Activated CD8-positive, alpha-beta T cell treated with anti-CD3 and anti-CD28 coated beads for 36 hours (primary cell): ENCODE measurements at regions not wholly inside any gene's neighbourhood (a gene's known extent, or its start where the extent isn't known, plus 50 kb on each side); places are given as distances from the start of the nearest gene placed in this dataset.
"Not testable (repeated sequence)": the region's sequence is repeated elsewhere in the genome, so short reads cannot be mapped to it uniquely, and the experiment has no call there.

ENCODE experiments used
- ATAC-seq: fragments of 200-7000 bp; cut with Tn5 transposase; one replicate; pipeline ENCODE4 v1.10.0; 2021; ENCODE audit warnings: mild to moderate bottlenecking, moderate library complexity
- CTCF ChIA-PET: fragments of 350-600 bp; sonication (Branson Sonifier 250); formaldehyde crosslinking; loops from one replicate; lab custom pipeline; 2021; ENCODE audit warnings: antibody characterized with exemption; lab: Charles Lee
- POLR2A ChIA-PET: fragments of 350-600 bp; sonication (Branson Sonifier 250); formaldehyde crosslinking; loops from one replicate; lab custom pipeline; 2021; ENCODE audit warnings: antibody characterized with exemption; lab: Charles Lee
- DNase-seq: peaks from one replicate; pipeline ENCODE4 v3.0.0-alpha.2; 2020
- H3K27ac Mint-ChIP-seq: one replicate; pipeline ENCODE4 v1.8.0; 2021; ENCODE audit warnings: mild to moderate bottlenecking, mixed read lengths
- H3K27me3 Mint-ChIP-seq: one replicate; pipeline ENCODE4 v1.8.0; 2021; ENCODE audit warnings: mixed read lengths
- H3K36me3 Mint-ChIP-seq: one replicate; pipeline ENCODE4 v1.8.0; 2021; ENCODE audit warnings: low read depth, mixed read lengths
- H3K4me1 Mint-ChIP-seq: one replicate; pipeline ENCODE4 v1.8.0; 2021; ENCODE audit warnings: low read depth, mixed read lengths
- H3K4me3 Mint-ChIP-seq: one replicate; pipeline ENCODE4 v1.8.0; 2021; ENCODE audit warnings: mild to moderate bottlenecking, moderate library complexity, mixed read lengths
- H3K9me3 Mint-ChIP-seq: one replicate; pipeline ENCODE4 v1.8.0; 2021; ENCODE audit warnings: mixed read lengths
- intact Hi-C: fragments of 100-400 bp; cut with micrococcal nuclease; formaldehyde crosslinking; loops from one replicate; pipeline ENCODE4 v1.10.0; 2022
- TF ChIP-seq, protein P1 (sequence below): fragments of 200-600 bp; IDR thresholded peaks from one replicate; pipeline ENCODE4 v1.8.0; 2022; ENCODE audit warnings: antibody characterized with exemption, mild to moderate bottlenecking

DNA sequence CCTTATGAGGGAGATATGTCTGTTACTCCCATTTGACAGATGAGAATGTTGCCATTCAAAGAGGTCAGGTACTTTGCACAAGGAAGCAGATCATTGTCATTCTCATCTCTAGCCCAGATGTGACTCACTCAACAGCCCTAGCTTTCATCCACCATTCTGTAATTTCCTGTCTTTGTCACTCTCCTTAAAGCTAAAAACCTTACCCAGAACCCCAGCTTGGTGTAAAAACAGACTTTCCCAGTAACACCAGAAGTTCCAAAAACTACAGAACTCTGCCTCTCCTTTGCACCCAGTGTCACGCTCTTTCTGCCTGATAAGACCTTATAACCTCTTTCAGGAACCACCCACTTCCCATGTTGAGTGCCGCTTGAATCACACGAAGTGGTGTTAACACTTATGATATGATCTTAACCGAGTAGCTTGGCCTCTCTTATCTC lies 89.1 kb upstream of the SP4 start:
- peak; percentile 93 for ATAC-seq
- CTCF ChIA-PET: interaction anchor here (1.1 to 2.9 kb wide), 6 partner anchors 9 to 88 kb away, joined by 3 to 13 read pairs (median 4); no protein-coding TSS in a partner anchor
- peaks cover 19% of the 10 kb centered on the region for H3K9me3 Mint-ChIP-seq
- H3K4me1 Mint-ChIP-seq: peaks cover 47% of the 10 kb centered on the region
- TF ChIP-seq, protein P1, sequence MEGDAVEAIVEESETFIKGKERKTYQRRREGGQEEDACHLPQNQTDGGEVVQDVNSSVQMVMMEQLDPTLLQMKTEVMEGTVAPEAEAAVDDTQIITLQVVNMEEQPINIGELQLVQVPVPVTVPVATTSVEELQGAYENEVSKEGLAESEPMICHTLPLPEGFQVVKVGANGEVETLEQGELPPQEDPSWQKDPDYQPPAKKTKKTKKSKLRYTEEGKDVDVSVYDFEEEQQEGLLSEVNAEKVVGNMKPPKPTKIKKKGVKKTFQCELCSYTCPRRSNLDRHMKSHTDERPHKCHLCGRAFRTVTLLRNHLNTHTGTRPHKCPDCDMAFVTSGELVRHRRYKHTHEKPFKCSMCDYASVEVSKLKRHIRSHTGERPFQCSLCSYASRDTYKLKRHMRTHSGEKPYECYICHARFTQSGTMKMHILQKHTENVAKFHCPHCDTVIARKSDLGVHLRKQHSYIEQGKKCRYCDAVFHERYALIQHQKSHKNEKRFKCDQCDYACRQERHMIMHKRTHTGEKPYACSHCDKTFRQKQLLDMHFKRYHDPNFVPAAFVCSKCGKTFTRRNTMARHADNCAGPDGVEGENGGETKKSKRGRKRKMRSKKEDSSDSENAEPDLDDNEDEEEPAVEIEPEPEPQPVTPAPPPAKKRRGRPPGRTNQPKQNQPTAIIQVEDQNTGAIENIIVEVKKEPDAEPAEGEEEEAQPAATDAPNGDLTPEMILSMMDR: no peak
- H3K36me3 Mint-ChIP-seq: peaks cover 23% of the 10 kb centered on the region
- DNase-seq: peak; percentile 86
- H3K27me3 Mint-ChIP-seq: no peaks in the 10 kb centered on the region
- intact Hi-C loops: loop anchor here (2.0 to 5.0 kb wide), 2 partner anchors 14 to 34 kb away; no protein-coding TSS in a partner anchor
- peak overlapping the region; percentile 22 for H3K4me3 Mint-ChIP-seq
- H3K27ac Mint-ChIP-seq: peak overlapping the region; percentile 95
- POLR2A ChIA-PET: interaction anchor here (1.0 to 1.9 kb wide), 5 partner anchors 10 to 88 kb away, joined by 3 to 14 read pairs (median 4); no protein-coding TSS in a partner anchor

DNA sequence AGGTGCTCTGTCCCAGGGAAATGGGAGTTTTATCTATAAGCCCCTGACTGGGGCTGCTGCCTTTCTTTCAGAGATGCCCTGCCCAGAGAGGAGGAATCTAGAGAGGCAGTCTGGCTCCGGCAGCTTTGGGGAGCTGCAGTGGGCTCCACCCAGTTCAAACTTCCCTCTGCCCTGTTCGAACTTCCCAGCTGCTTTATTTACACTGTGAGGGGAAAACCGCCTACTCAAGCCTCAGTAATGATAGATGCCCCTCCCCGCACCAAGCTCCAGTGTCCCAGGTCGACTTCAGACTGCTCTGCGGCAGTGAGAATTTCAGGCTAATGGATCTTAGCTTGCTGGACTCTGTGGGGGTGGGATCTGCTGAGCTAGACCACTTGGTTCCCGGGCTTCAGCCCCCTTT lies 83.0 kb upstream of the SP4 start:
- H3K4me3 Mint-ChIP-seq, ATAC-seq, H3K27ac Mint-ChIP-seq, POLR2A ChIA-PET, intact Hi-C loops, H3K27me3 Mint-ChIP-seq, CTCF ChIA-PET, DNase-seq: not testable (repeated sequence)
- H3K9me3 Mint-ChIP-seq: peaks cover 12% of the 10 kb centered on the region
- peaks cover 15% of the 10 kb centered on the region for H3K4me1 Mint-ChIP-seq
- peaks cover 15% of the 10 kb centered on the region for H3K36me3 Mint-ChIP-seq

DNA sequence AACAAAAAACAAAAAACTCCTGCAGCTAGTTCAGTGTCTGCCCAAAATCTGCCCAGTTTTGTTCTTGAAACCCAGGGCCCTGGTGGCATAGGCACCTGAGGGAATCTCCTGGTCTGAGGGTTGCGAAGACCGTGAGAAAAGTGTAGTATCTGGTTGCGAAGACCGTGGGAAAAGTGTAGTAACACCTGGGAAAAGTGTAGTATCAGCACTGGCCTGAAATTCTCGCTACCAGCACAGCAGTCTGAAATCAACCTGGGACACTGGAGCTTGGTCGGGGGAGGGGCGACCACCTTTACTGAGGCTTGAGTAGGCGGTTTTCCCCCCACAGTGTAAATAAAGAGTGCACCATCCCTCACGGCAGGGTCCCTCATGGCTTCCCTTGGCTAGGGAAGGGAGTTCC lies 82.5 kb upstream of the SP4 start:
- no peak overlapping the region for H3K27ac Mint-ChIP-seq

DNA sequence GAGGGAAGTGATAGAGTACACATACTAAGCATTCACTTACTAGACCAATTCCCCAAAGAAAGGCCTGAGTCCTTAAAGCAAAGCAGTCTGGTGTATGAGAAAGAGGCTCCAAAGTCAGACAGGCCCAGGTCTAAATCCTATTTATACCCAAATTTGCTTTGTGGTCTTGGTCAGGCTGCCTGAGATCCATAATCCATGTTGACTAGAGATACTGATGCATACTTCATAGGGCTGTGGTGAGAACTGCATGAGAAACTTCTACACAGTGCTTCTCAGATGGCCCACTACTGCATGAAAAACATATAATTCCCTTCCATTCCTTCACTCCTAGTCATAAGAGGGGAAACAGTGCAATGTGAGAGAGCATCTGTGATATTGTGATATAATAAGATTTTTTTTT lies 81.6 kb upstream of the SP4 start:
- H3K9me3 Mint-ChIP-seq: no peaks in the 10 kb centered on the region
- H3K27me3 Mint-ChIP-seq: no peaks in the 10 kb centered on the region
- TF ChIP-seq, protein P1: no peak
- DNase-seq (no peak), ATAC-seq (no peak)
- intact Hi-C loops: no loop called here
- H3K27ac Mint-ChIP-seq: no peak overlapping the region
- CTCF ChIA-PET: no interaction called here
- peaks cover 2% of the 10 kb centered on the region for H3K36me3 Mint-ChIP-seq
- H3K4me1 Mint-ChIP-seq: peaks cover 11% of the 10 kb centered on the region
- POLR2A ChIA-PET: interaction anchor here (0.9 kb wide), 1 partner anchor 82 kb away, joined by 3 read pairs; the partner anchor contains the start of gene SP4
- H3K4me3 Mint-ChIP-seq: no peak overlapping the region

More for the DNA sequence above, 82.5 kb upstream of the SP4 start:
- POLR2A ChIA-PET: interaction anchor here (0.9 kb wide), 1 partner anchor 83 kb away, joined by 3 read pairs; the partner anchor contains the start of gene SP4
- H3K4me3 Mint-ChIP-seq: no peak overlapping the region
- CTCF ChIA-PET: no interaction called here
- intact Hi-C loops: no loop called here
- ATAC-seq (no peak), DNase-seq (no peak)
- H3K36me3 Mint-ChIP-seq: peaks cover 11% of the 10 kb centered on the region
- TF ChIP-seq, protein P1: no peak
- H3K4me1 Mint-ChIP-seq: peaks cover 11% of the 10 kb centered on the region
- no peaks in the 10 kb centered on the region for H3K27me3 Mint-ChIP-seq
- peaks cover 7% of the 10 kb centered on the region for H3K9me3 Mint-ChIP-seq

DNA sequence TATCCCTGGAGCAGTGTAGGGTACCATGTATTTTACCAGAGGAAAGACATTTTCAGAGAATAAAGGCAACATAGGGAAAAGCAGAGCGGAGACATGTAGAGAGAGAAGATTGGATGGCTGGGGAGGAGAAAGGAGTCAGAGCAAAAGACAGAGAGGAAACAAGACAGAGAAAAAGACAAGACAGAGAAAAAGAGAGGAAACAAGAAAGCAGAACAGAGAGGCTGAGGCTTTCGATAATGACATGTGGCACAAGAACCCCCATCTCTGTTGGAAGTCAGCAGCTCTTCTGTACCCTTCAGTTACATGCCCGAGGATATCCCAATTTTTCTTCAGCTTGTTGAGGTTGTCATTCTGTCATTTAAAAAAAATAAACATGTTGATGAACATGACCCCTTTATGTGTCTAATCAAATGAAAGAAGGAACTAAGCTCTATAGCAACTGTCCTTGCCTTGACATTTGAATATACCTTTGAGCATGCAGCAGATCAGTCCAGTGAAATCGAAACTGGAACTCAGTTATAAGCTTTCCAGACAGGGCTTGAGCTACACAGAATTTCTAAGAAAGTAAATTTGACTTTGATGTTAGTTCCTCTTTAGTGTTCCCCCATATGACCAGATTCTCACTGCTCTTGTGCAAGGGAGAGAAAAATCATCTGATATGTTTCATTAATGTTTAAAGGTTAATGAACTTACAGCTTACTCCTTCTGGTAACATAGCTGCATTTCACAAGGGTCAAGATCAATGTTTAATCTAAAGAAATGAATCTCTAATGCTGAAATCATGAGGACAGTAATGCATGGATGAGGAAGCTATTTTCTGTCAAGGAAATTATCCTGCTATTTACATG lies 75.1 kb upstream of the SP4 start:
- CTCF ChIA-PET: interaction anchor here (0.8 to 2.5 kb wide), 4 partner anchors 11 to 74 kb away, joined by 3 to 13 read pairs (median 4); no protein-coding TSS in a partner anchor
- TF ChIP-seq, protein P1: no peak
- Mint-ChIP-seq H3K4me3 (peak overlapping the region; percentile 62), H3K27ac (peak overlapping the region; percentile 94), H3K27me3 (no peaks in the 10 kb centered on the region), H3K4me1 (peaks cover 55% of the 10 kb centered on the region), H3K36me3 (no peaks in the 10 kb centered on the region), H3K9me3 (peaks cover 7% of the 10 kb centered on the region)
- intact Hi-C loops: loop anchor here (2.0 to 5.0 kb wide), 3 partner anchors 14 to 90 kb away; partner anchors contain the start of gene SP4
- POLR2A ChIA-PET: interaction anchor here (1.3 to 2.3 kb wide), 2 partner anchors 14 to 75 kb away, joined by 5 to 14 read pairs; partner anchors contain the start of gene SP4
- peak; percentile 39 for DNase-seq
- peak; percentile 80 for ATAC-seq
